ENCODE measurements at regions not wholly inside any gene's neighbourhood (a gene's known extent, or its start where the extent isn't known, plus 50 kb on each side); places are given as distances from the start of the nearest gene placed in this dataset.
A peak's percentile ranks its signal among the peaks of the same experiment; 100 is the strongest.

GRCh38 chr6:1542764-1543163 is 67.0 kb upstream of the FOXC1 start:
- Histone ChIP-seq H3K9me3 (ENCODE audit: control insufficient read depth in 1 of 2, low read length in 2 of 2) (no peaks in the 10 kb centered on the region), H3K27me3 (ENCODE audit: control insufficient read depth in 1 of 2, insufficient read depth in 2 of 2, low read length in 2 of 2) (no peaks in the 10 kb centered on the region), H3K4me3 (ENCODE audit: low read depth in 1 of 2, low read length in 2 of 2) (no peak overlapping the region), H3K4me1 (ENCODE audit: control insufficient read depth in 1 of 2, insufficient read depth in 2 of 2, low read length in 2 of 2) (no peaks in the 10 kb centered on the region), H3K36me3 (ENCODE audit: control insufficient read depth in 1 of 2, insufficient read depth in 2 of 2, low read length in 2 of 2) (peaks cover 0 to 2% of the 10 kb centered on the region in 2 donors), H3K27ac (ENCODE audit: low read depth, low read length) (no peak overlapping the region), H3K9ac (ENCODE audit: low read depth in 1 of 2, low read length in 2 of 2) (no peak overlapping the region)

GRCh38 chr6:1544000-1544399 is 65.7 kb upstream of the FOXC1 start:
- Histone ChIP-seq H3K4me1 (ENCODE audit: control insufficient read depth in 1 of 2, insufficient read depth in 2 of 2, low read length in 2 of 2) (no peaks in the 10 kb centered on the region), H3K9ac (ENCODE audit: low read depth in 1 of 2, low read length in 2 of 2) (no peak overlapping the region), H3K36me3 (ENCODE audit: control insufficient read depth in 1 of 2, insufficient read depth in 2 of 2, low read length in 2 of 2) (peaks cover 0 to 7% of the 10 kb centered on the region in 2 donors), H3K9me3 (ENCODE audit: control insufficient read depth in 1 of 2, low read length in 2 of 2) (no peaks in the 10 kb centered on the region), H3K4me3 (ENCODE audit: low read depth in 1 of 2, low read length in 2 of 2) (no peak overlapping the region), H3K27me3 (ENCODE audit: control insufficient read depth in 1 of 2, insufficient read depth in 2 of 2, low read length in 2 of 2) (no peaks in the 10 kb centered on the region), H3K27ac (ENCODE audit: low read depth, low read length) (no peak overlapping the region)

- Histone ChIP-seq H3K27me3 (ENCODE audit: control insufficient read depth in 1 of 2, insufficient read depth in 2 of 2, low read length in 2 of 2) (no peaks in the 10 kb centered on the region), H3K4me3 (ENCODE audit: low read depth in 1 of 2, low read length in 2 of 2) (no peak overlapping the region), H3K4me1 (ENCODE audit: control insufficient read depth in 1 of 2, insufficient read depth in 2 of 2, low read length in 2 of 2) (no peaks in the 10 kb centered on the region), H3K9me3 (ENCODE audit: control insufficient read depth in 1 of 2, low read length in 2 of 2) (no peaks in the 10 kb centered on the region), H3K9ac (ENCODE audit: low read depth in 1 of 2, low read length in 2 of 2) (no peak overlapping the region), H3K27ac (ENCODE audit: low read depth, low read length) (no peak overlapping the region), H3K36me3 (ENCODE audit: control insufficient read depth in 1 of 2, insufficient read depth in 2 of 2, low read length in 2 of 2) (peaks cover 0 to 7% of the 10 kb centered on the region in 2 donors)
These were observed 65.1 kb upstream of the FOXC1 start for GRCh38 chr6:1544603-1545002.

GRCh38 chr6:1545654-1546053 is 64.1 kb upstream of the FOXC1 start:
- H3K27ac ChIP-seq (ENCODE audit: low read depth, low read length): no peak overlapping the region

GRCh38 chr6:1547785-1548184 is 61.9 kb upstream of the FOXC1 start:
- no peaks in the 10 kb centered on the region for H3K4me1 ChIP-seq (ENCODE audit: control insufficient read depth in 1 of 2, insufficient read depth in 2 of 2, low read length in 2 of 2)
- H3K9me3 ChIP-seq (ENCODE audit: control insufficient read depth in 1 of 2, low read length in 2 of 2): no peaks in the 10 kb centered on the region
- H3K27ac ChIP-seq (ENCODE audit: low read depth, low read length): no peak overlapping the region
- peaks cover 0 to 7% of the 10 kb centered on the region in 2 donors for H3K36me3 ChIP-seq (ENCODE audit: control insufficient read depth in 1 of 2, insufficient read depth in 2 of 2, low read length in 2 of 2)
- H3K27me3 ChIP-seq (ENCODE audit: control insufficient read depth in 1 of 2, insufficient read depth in 2 of 2, low read length in 2 of 2): no peaks in the 10 kb centered on the region
- H3K9ac ChIP-seq (ENCODE audit: low read depth in 1 of 2, low read length in 2 of 2): no peak overlapping the region
- H3K4me3 ChIP-seq (ENCODE audit: low read depth in 1 of 2, low read length in 2 of 2): no peak overlapping the region

More at GRCh38 chr6:1545654-1546053, 64.1 kb upstream of the FOXC1 start:
- no peaks in the 10 kb centered on the region for H3K9me3 ChIP-seq (ENCODE audit: control insufficient read depth in 1 of 2, low read length in 2 of 2)
- H3K9ac ChIP-seq (ENCODE audit: low read depth in 1 of 2, low read length in 2 of 2): no peak overlapping the region
- H3K4me1 ChIP-seq (ENCODE audit: control insufficient read depth in 1 of 2, insufficient read depth in 2 of 2, low read length in 2 of 2): no peaks in the 10 kb centered on the region
- no peaks in the 10 kb centered on the region for H3K27me3 ChIP-seq (ENCODE audit: control insufficient read depth in 1 of 2, insufficient read depth in 2 of 2, low read length in 2 of 2)
- H3K4me3 ChIP-seq (ENCODE audit: low read depth in 1 of 2, low read length in 2 of 2): no peak overlapping the region
- H3K36me3 ChIP-seq (ENCODE audit: control insufficient read depth in 1 of 2, insufficient read depth in 2 of 2, low read length in 2 of 2): peaks cover 0 to 7% of the 10 kb centered on the region in 2 donors

- no peaks in the 10 kb centered on the region for H3K27me3 ChIP-seq (ENCODE audit: control insufficient read depth in 1 of 2, insufficient read depth in 2 of 2, low read length in 2 of 2)
- no peak overlapping the region for H3K9ac ChIP-seq (ENCODE audit: low read depth in 1 of 2, low read length in 2 of 2)
- peaks cover 0 to 7% of the 10 kb centered on the region in 2 donors for H3K4me1 ChIP-seq (ENCODE audit: control insufficient read depth in 1 of 2, insufficient read depth in 2 of 2, low read length in 2 of 2)
- no peak overlapping the region for H3K27ac ChIP-seq (ENCODE audit: low read depth, low read length)
- H3K36me3 ChIP-seq (ENCODE audit: control insufficient read depth in 1 of 2, insufficient read depth in 2 of 2, low read length in 2 of 2): peaks cover 0 to 7% of the 10 kb centered on the region in 2 donors
- no peaks in the 10 kb centered on the region for H3K9me3 ChIP-seq (ENCODE audit: control insufficient read depth in 1 of 2, low read length in 2 of 2)
- no peak overlapping the region for H3K4me3 ChIP-seq (ENCODE audit: low read depth in 1 of 2, low read length in 2 of 2)
These were observed 58.5 kb upstream of the FOXC1 start for GRCh38 chr6:1551249-1551648.

- Histone ChIP-seq H3K27ac (ENCODE audit: low read depth, low read length) (no peak overlapping the region), H3K9ac (ENCODE audit: low read depth in 1 of 2, low read length in 2 of 2) (no peak overlapping the region), H3K27me3 (ENCODE audit: control insufficient read depth in 1 of 2, insufficient read depth in 2 of 2, low read length in 2 of 2) (no peaks in the 10 kb centered on the region), H3K4me1 (ENCODE audit: control insufficient read depth in 1 of 2, insufficient read depth in 2 of 2, low read length in 2 of 2) (peaks cover 0 to 7% of the 10 kb centered on the region in 2 donors), H3K9me3 (ENCODE audit: control insufficient read depth in 1 of 2, low read length in 2 of 2) (no peaks in the 10 kb centered on the region), H3K36me3 (ENCODE audit: control insufficient read depth in 1 of 2, insufficient read depth in 2 of 2, low read length in 2 of 2) (peaks cover 0 to 7% of the 10 kb centered on the region in 2 donors), H3K4me3 (ENCODE audit: low read depth in 1 of 2, low read length in 2 of 2) (no peak overlapping the region)
These were observed 57.4 kb upstream of the FOXC1 start for GRCh38 chr6:1552296-1552761.

GRCh38 chr6:1553562-1554083 is 56.1 kb upstream of the FOXC1 start:
- H3K27ac ChIP-seq (ENCODE audit: low read depth, low read length): no peak overlapping the region
- peaks cover 0 to 7% of the 10 kb centered on the region in 2 donors for H3K4me1 ChIP-seq (ENCODE audit: control insufficient read depth in 1 of 2, insufficient read depth in 2 of 2, low read length in 2 of 2)
- no peak overlapping the region for H3K9ac ChIP-seq (ENCODE audit: low read depth in 1 of 2, low read length in 2 of 2)

GRCh38 chr6:1554141-1554475 is 55.6 kb upstream of the FOXC1 start:
- Histone ChIP-seq H3K4me1 (ENCODE audit: control insufficient read depth in 1 of 2, insufficient read depth in 2 of 2, low read length in 2 of 2) (peaks cover 0 to 7% of the 10 kb centered on the region in 2 donors), H3K9ac (ENCODE audit: low read depth in 1 of 2, low read length in 2 of 2) (peak overlapping the region in 1 of 2 donors; percentile 69), H3K27ac (ENCODE audit: low read depth, low read length) (no peak overlapping the region), H3K36me3 (ENCODE audit: control insufficient read depth in 1 of 2, insufficient read depth in 2 of 2, low read length in 2 of 2) (no peaks in the 10 kb centered on the region), H3K4me3 (ENCODE audit: low read depth in 1 of 2, low read length in 2 of 2) (peak overlapping the region; percentile 76 to 83), H3K27me3 (ENCODE audit: control insufficient read depth in 1 of 2, insufficient read depth in 2 of 2, low read length in 2 of 2) (no peaks in the 10 kb centered on the region), H3K9me3 (ENCODE audit: control insufficient read depth in 1 of 2, low read length in 2 of 2) (no peaks in the 10 kb centered on the region)

More at GRCh38 chr6:1553562-1554083, 56.1 kb upstream of the FOXC1 start:
- Histone ChIP-seq H3K36me3 (ENCODE audit: control insufficient read depth in 1 of 2, insufficient read depth in 2 of 2, low read length in 2 of 2) (no peaks in the 10 kb centered on the region), H3K9me3 (ENCODE audit: control insufficient read depth in 1 of 2, low read length in 2 of 2) (no peaks in the 10 kb centered on the region), H3K27me3 (ENCODE audit: control insufficient read depth in 1 of 2, insufficient read depth in 2 of 2, low read length in 2 of 2) (no peaks in the 10 kb centered on the region), H3K4me3 (ENCODE audit: low read depth in 1 of 2, low read length in 2 of 2) (no peak overlapping the region)

- Histone ChIP-seq H3K9ac (ENCODE audit: low read depth in 1 of 2, low read length in 2 of 2) (peak overlapping the region; percentile 60 to 69), H3K36me3 (ENCODE audit: control insufficient read depth in 1 of 2, insufficient read depth in 2 of 2, low read length in 2 of 2) (no peaks in the 10 kb centered on the region), H3K4me1 (ENCODE audit: control insufficient read depth in 1 of 2, insufficient read depth in 2 of 2, low read length in 2 of 2) (peaks cover 0 to 7% of the 10 kb centered on the region in 2 donors), H3K4me3 (ENCODE audit: low read depth in 1 of 2, low read length in 2 of 2) (peak overlapping the region; percentile 76 to 83), H3K27ac (ENCODE audit: low read depth, low read length) (no peak overlapping the region), H3K27me3 (ENCODE audit: control insufficient read depth in 1 of 2, insufficient read depth in 2 of 2, low read length in 2 of 2) (no peaks in the 10 kb centered on the region), H3K9me3 (ENCODE audit: control insufficient read depth in 1 of 2, low read length in 2 of 2) (no peaks in the 10 kb centered on the region)
These were observed 55.0 kb upstream of the FOXC1 start for GRCh38 chr6:1554476-1555310.

Measured in duodenal mucosa (tissue), 2 donors.